ENCODE measurements at regions not wholly inside any gene's neighbourhood (a gene's known extent, or its start where the extent isn't known, plus 50 kb on each side); places are given as distances from the start of the nearest gene placed in this dataset.

DNA sequence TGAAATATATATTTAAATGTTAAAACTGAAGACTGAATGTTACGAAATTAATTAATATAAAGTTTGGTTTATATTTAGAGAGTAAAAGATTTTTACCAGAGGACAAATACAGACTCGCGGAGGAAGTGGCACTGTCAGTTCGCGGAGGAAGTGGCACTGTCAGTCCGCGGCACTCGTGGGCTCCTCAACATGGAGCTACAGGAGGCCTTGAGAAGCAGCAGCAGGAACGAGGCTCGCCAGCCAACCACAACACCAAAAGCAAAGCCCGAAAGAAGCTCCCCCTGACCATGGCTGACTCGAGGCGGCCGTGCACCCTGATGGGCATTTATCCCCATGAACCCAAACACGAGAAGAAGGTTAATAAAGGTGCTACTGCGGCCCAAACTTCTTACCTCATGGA, 125.3 kb upstream of the PABPC4L start:
- TF ChIP-seq EZH2phosphoT487 (IDR thresholded peaks at IDR 0.05; ENCODE audit: insufficient read depth, low read depth): no peak
- no peak for TF ChIP-seq EZH2 (IDR thresholded peaks at IDR 0.05; ENCODE audit: insufficient read depth, poor library complexity, severe bottlenecking)

All from GM23248 (cell line).